Right lobe of liver (tissue), 4 donors: ENCODE measurements at regions not wholly inside any gene's neighbourhood (a gene's known extent, or its start where the extent isn't known, plus 50 kb on each side); places are given as distances from the start of the nearest gene placed in this dataset.

Experiments used
- POLR2A ChIP-seq: fragments of 450-650 bp; IDR thresholded peaks from one replicate; pipeline ENCODE4 v1.6.1; 2017; ENCODE audit warnings: antibody characterized with exemption, mild to moderate bottlenecking
- TF ChIP-seq, protein P1 (sequence below), 4 donors: fragments of 200-600 bp in 3 of 4; fragments of 450-650 bp in 1 of 4; IDR thresholded peaks; one replicate each; pipeline versions ENCODE4 v1.5.1 to v1.8.0; 2016 to 2022; ENCODE audit warnings: antibody characterized with exemption in 4 of 4, mild to moderate bottlenecking in 2 of 4
- donor health status: DM: no; HTN: no; CAD: no.
- donor health status: DM: no; HTN: no; CAD: no.
- donor health status: DM: no; HTN: yes; CAD: no.

DNA sequence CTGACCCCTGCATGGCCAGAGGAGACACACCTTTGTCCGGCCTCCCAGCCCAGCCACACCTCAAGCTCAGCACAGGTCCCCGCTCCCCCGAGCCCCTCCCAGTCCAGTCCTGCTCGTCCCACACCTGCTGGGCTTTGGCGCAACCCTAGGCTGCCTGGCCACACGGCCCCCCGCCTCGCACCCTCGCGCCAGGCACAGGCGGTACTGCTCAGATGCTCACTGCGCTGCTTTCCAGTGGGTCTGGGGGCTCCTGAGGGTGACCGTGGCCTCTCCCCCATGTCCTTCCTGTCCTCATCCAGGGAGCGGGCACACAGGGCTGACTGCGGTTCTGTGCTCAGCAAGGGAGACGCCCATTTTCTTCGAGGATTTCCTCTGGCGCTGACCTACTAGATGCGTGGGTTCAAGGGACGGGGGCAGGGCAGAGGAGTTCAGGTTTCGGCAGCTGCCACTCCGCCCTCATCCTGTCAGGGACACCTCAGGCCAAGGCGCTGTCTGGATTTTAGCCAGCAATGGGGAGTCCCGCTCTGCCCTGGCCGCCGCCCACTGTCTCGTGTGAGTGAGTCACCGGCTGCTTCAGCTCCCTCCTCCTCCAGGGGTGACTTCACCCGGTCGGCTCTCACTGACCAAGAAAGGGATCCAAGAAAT, 118.0 kb upstream of the ZNF469 start:
- TF ChIP-seq, protein P1, sequence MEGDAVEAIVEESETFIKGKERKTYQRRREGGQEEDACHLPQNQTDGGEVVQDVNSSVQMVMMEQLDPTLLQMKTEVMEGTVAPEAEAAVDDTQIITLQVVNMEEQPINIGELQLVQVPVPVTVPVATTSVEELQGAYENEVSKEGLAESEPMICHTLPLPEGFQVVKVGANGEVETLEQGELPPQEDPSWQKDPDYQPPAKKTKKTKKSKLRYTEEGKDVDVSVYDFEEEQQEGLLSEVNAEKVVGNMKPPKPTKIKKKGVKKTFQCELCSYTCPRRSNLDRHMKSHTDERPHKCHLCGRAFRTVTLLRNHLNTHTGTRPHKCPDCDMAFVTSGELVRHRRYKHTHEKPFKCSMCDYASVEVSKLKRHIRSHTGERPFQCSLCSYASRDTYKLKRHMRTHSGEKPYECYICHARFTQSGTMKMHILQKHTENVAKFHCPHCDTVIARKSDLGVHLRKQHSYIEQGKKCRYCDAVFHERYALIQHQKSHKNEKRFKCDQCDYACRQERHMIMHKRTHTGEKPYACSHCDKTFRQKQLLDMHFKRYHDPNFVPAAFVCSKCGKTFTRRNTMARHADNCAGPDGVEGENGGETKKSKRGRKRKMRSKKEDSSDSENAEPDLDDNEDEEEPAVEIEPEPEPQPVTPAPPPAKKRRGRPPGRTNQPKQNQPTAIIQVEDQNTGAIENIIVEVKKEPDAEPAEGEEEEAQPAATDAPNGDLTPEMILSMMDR (IDR thresholded peaks at IDR 0.05): no peak
- no peak for TF ChIP-seq POLR2A
